Lower lobe of right lung (tissue), 2 donors: ENCODE measurements at regions not wholly inside any gene's neighbourhood (a gene's known extent, or its start where the extent isn't known, plus 50 kb on each side); places are given as distances from the start of the nearest gene placed in this dataset.

ENCODE experiments used
- ATAC-seq, 2 donors: fragments of 200-7000 bp; cut with Tn5 transposase; one replicate each; pipeline ENCODE4 v1.9.1; 2020 to 2022; ENCODE audit warnings: mild to moderate bottlenecking in 2 of 2, moderate library complexity in 2 of 2
- DNase-seq: peaks from one replicate; pipeline ENCODE4 v3.0.0-alpha.2; 2020
- H3K27ac ChIP-seq: fragments of 200-600 bp; one replicate; pipeline ENCODE4 v1.8.0; 2022
- H3K27me3 ChIP-seq: fragments of 200-600 bp; one replicate; pipeline ENCODE4 v1.8.0; 2022; ENCODE audit warnings: low read depth
- H3K36me3 ChIP-seq: fragments of 200-600 bp; one replicate; pipeline ENCODE4 v1.8.0; 2022; ENCODE audit warnings: mild to moderate bottlenecking
- H3K4me1 ChIP-seq: fragments of 200-600 bp; one replicate; pipeline ENCODE4 v1.8.0; 2022
- H3K4me3 ChIP-seq: fragments of 200-600 bp; one replicate; pipeline ENCODE4 v1.8.0; 2022; ENCODE audit warnings: mild to moderate bottlenecking
- H3K9me3 ChIP-seq: fragments of 200-600 bp; one replicate; pipeline ENCODE4 v1.8.0; 2022
- intact Hi-C: fragments of 100-400 bp; cut with DNase I; formaldehyde crosslinking; loops from one replicate; pipeline ENCODE4 v1.11.0; 2022
- TF ChIP-seq, protein P1 (sequence below): fragments of 200-600 bp; IDR thresholded peaks from one replicate; pipeline ENCODE4 v1.8.0; 2022; ENCODE audit warnings: antibody characterized with exemption, mild to moderate bottlenecking
- donor health status: DM: no; HTN: yes; CAD: no; lungs with severe emphysema.

DNA sequence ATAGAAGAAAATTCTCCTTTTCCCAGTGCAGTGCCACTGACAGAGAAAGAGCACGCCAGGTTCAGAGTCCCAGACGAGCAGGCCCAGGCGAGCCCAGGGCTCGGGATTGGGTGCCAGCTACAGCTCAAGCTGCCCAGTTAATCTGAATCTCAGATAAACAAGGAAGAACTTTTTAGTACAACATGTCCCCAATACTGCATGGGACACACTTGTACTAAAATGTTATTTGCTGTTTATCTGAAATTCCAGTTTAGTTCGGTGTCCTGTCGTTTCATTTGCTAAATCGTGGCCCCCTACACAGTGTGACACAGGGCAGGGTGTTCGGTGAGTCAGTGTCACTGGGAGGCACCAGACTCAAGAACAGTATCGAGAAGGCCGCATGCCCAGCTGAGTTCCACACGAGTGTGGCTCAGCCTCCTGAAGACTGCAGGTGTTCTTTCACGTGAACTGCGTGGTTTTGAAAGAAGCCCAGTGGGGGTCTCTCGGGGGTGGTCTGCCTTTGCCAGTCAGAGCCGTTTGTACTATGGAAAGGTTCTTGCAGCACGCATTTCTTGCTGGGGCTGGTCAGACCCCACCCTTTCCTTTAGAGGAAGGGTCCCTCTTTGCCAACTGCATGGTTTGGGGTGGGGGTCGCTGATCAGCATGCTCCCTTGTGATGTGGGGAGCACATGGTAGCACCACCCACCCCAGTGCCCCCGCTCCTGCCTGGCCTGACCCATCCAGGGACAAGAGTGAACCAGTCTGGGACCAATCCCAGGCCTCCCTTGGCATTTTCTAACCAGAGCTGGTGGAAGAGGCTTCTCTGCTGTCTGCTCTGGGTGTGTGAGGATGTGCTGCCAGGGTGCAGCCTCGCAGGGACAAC, 115.6 kb upstream of the B3GAT1 start:
- Histone ChIP-seq H3K4me3 (no peak overlapping the region), H3K27ac (no peak overlapping the region), H3K4me1 (no peaks in the 10 kb centered on the region), H3K27me3 (peaks cover 3% of the 10 kb centered on the region), H3K36me3 (no peaks in the 10 kb centered on the region), H3K9me3 (no peaks in the 10 kb centered on the region)
- intact Hi-C loops, result no loop called here
- DNase-seq, result peak; percentile 24
- no peak for ATAC-seq
- TF ChIP-seq, protein P1, sequence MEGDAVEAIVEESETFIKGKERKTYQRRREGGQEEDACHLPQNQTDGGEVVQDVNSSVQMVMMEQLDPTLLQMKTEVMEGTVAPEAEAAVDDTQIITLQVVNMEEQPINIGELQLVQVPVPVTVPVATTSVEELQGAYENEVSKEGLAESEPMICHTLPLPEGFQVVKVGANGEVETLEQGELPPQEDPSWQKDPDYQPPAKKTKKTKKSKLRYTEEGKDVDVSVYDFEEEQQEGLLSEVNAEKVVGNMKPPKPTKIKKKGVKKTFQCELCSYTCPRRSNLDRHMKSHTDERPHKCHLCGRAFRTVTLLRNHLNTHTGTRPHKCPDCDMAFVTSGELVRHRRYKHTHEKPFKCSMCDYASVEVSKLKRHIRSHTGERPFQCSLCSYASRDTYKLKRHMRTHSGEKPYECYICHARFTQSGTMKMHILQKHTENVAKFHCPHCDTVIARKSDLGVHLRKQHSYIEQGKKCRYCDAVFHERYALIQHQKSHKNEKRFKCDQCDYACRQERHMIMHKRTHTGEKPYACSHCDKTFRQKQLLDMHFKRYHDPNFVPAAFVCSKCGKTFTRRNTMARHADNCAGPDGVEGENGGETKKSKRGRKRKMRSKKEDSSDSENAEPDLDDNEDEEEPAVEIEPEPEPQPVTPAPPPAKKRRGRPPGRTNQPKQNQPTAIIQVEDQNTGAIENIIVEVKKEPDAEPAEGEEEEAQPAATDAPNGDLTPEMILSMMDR, result no peak

- intact Hi-C loops, result no loop called here
- Histone ChIP-seq H3K27ac (no peak overlapping the region), H3K36me3 (no peaks in the 10 kb centered on the region), H3K4me3 (no peak overlapping the region), H3K27me3 (no peaks in the 10 kb centered on the region), H3K9me3 (no peaks in the 10 kb centered on the region), H3K4me1 (no peaks in the 10 kb centered on the region)
- TF ChIP-seq, protein P1, result no peak
- ATAC-seq, result no peak
- peak; percentile 24 for DNase-seq
These were observed 113.1 kb upstream of the B3GAT1 start for GRCh38 chr11:134524896-134525845.

DNA sequence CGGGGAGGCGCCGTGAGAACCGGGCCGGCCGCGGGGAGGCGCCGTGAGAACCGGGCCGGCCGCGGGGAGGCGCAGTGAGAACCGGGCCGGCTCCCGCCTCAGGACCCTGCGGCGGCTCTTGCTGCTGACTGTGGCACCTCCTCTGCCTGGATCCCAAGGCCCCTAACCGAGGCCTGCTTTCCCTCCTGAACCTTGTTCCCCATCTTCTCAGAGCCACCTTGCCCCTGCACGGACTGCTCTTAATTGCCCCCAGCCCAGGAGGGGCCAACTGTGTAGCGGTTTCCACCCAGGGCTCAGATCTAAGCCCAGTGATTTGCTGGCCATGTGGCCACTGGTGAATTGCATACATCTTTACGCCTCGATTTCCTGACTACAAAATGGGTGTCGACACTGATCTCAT, 112.2 kb upstream of the B3GAT1 start:
- H3K4me3 ChIP-seq, result no peak overlapping the region

GRCh38 chr11:134522782-134523570, 110.9 kb upstream of the B3GAT1 start:
- ATAC-seq, result no peak
- intact Hi-C loops, result no loop called here

More for the DNA sequence above, 112.2 kb upstream of the B3GAT1 start:
- no peaks in the 10 kb centered on the region for H3K9me3 ChIP-seq
- H3K27ac ChIP-seq, result no peak overlapping the region
- intact Hi-C loops, result no loop called here
- TF ChIP-seq, protein P1, result no peak
- no peaks in the 10 kb centered on the region for H3K4me1 ChIP-seq
- peak; percentile 26 for DNase-seq
- ATAC-seq, result no peak
- H3K36me3 ChIP-seq, result no peaks in the 10 kb centered on the region
- no peaks in the 10 kb centered on the region for H3K27me3 ChIP-seq

More at GRCh38 chr11:134522782-134523570, 110.9 kb upstream of the B3GAT1 start:
- Histone ChIP-seq H3K27me3 (no peaks in the 10 kb centered on the region), H3K4me3 (no peak overlapping the region), H3K27ac (no peak overlapping the region), H3K36me3 (no peaks in the 10 kb centered on the region), H3K4me1 (no peaks in the 10 kb centered on the region), H3K9me3 (no peaks in the 10 kb centered on the region)
- TF ChIP-seq, protein P1, result no peak
- DNase-seq, result peak; percentile 15
